A172 (cell line): ENCODE measurements at regions not wholly inside any gene's neighbourhood (a gene's known extent, or its start where the extent isn't known, plus 50 kb on each side); places are given as distances from the start of the nearest gene placed in this dataset.

ENCODE experiments used
- DNase-seq: peaks from one replicate; pipeline ENCODE4 v3.0.0-alpha.2; 2015; ENCODE audit warnings: low spot score

DNA sequence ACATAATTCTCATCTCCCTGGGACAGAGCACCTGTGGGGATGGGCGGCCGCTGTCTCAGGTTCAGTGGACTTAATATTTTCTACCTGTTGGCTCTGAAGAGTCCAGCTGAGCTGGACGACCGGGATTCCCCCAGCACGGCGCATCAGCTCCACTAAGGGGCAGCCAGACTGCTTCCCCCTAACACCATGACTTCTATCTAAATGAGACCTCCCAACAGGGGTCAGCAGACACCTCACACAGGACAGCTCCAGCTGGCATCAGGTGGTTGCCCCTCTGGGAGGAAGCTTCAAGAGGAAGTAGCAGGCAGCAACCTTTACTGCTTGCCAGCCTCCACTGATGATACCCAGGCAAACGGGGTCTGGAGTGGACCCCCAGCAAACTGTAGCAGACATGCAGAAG, 226.0 kb upstream of the DSEL start:
- no peak for DNase-seq

DNA sequence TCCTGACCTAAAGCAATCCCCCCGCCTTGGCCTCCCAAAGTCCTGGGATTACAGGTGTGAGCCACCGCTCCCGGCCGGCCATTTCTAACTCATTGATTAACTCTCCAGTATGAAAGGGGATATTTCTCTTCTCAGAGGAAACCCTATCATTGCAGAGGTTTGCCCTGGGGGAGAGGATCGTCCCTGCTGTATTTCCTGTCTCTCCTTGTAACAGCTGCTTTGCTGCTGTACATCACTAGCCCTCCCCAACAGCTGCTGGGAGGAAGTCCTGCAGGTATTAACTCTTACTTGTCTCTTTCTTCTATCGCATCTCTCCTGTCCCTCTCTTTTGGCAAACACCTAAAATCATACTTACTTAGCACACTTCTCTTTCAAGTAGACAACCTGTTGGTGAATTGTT, 219.0 kb upstream of the DSEL start:
- DNase-seq = no peak

DNA sequence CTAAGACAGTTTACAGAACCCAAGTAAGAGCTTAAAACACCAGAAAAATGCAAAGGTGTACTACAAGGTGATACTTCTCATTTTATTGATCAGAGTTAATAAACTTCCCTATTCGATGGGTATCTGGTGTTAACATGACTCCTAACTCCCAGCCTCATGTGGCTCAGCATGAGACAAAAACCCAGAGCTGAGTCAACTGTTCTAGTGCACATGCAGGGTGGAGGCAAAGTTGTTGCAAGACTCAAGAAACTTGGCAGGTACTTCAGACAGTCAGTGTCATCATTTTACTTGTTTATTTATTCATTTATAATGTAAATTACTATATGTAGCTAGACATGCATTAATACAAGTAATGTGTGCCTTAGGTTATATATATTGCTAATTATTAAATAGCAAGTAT, 216.6 kb upstream of the DSEL start:
- no peak for DNase-seq

DNA sequence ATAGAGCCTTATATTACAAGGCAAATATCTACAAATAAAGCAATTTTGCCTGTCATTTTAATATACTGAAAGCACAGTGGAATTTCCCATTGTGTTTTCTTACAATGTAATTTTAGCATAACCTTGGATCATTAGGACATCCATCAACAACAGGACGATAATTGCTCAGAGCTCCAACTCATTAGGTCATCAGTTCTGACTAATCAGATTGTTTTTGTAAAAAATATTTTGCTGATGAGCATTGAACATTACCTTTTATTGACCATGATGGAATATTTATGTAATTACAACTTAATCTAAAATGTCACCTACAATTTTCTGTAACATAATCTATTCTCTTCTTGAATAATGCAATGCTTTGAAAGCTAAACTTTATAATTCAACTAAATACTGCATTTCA, 215.3 kb upstream of the DSEL start:
- no peak for DNase-seq

DNA sequence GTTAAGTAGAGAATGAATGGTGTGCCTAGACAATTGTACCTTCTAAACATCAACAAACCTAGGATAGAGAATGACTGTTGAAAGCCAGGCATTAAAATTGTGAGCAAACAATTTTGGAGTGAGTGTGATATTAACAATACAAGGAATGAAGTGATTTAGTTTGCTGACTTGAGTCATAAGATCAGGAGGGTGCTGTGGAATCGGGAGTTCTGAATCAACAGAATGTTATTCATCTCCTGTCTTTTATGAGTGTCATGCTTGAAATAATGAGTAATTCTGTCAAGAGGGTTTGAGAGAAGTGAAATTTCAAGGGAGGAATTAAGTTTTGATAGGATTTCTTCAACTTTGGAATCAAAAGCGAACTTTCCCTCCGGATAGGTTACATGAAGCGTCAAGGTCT, 214.4 kb upstream of the DSEL start:
- DNase-seq = peak; percentile 33

DNA sequence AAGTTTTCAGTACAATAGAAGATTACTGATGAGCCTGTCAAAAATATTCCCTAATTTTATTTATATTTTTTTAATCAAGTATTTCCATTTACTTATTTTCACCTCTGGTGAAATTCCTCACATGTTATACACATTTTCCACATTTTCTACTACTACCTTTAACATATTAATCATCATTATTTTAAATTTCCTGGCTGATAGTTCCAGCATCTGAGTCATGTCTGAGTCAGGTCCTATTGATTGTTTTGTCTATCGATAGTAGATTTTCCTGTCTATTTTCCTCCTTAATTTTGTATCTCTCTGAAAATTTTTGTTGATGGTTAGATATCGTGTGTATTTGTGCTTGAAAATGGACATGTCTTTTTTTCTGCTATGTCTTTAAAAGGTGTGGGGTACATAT, 211.8 kb upstream of the DSEL start:
- DNase-seq = no peak

DNA sequence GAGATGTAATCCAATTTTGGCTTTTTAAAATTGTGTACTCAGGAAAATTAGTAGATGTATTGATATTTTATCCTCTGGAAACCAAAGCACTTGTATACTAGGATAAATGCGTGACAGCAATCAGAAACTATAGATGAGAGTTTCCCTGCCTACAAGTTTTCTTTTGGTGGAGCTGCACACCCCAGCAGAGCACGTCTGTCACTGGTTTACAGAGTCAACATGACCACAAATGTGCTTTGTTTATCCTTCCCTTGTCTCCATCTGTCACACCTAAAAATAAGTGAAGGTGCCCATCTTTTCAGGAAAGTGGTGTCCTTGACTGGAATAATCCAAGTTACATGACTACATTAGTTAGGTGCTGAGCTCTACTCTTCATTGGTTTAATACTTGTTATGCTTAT, 210.4 kb upstream of the DSEL start:
- no peak for DNase-seq

DNA sequence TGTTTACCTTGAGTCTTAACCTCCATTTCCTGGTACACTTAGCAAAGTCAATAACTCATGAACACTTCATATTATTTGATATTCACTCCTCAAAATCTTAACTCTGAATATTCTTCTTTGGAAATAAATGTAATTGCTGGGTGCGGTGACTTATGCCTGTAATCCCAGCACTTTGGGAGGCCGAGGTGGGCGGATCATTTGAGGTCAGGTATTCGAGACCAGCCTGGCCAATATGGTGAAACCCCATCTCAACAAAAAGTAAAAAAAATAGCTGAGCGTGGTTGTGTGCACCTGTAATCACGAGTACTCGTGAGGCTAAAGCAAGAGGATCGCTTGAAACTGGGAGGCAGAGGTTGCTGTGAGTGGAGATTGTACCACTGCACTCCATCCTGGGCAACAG, 201.3 kb upstream of the DSEL start:
- no peak for DNase-seq

DNA sequence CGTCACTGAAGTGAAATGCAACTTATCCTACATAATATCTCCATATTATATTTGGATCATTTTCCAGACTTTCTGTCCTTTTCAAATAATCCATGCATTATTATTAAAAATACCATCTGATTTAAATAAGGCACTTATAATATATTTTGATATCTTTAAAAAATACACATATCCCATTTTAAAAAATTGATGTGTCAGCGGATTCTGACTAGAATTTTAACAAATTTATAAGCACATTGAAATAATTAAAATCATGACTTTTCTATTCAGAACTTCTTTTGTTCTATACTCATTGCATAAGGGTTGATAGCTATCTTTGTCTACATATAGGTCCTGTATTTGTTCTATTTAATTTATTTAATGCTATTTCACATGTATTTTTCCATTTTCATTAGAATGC, 199.0 kb upstream of the DSEL start:
- no peak for DNase-seq

DNA sequence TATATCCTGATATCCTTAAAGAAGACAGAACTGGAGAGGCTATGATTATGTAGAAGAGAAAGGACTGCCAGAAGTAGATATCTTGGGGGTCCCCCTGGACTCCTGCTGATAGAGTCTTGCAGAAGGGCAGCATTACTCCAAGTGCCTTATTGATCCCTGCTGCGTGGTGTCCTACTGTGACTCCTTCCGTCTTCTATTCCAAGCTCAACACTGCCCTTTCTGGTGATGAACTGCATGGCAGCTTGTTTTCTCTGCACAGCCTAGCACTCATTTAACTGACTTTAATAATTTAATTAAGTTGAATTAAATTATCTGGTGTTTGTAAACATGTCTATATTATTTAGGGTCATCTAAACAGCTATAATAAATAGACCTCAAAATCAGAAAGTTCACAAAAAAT, 194.1 kb upstream of the DSEL start:
- DNase-seq = no peak

DNA sequence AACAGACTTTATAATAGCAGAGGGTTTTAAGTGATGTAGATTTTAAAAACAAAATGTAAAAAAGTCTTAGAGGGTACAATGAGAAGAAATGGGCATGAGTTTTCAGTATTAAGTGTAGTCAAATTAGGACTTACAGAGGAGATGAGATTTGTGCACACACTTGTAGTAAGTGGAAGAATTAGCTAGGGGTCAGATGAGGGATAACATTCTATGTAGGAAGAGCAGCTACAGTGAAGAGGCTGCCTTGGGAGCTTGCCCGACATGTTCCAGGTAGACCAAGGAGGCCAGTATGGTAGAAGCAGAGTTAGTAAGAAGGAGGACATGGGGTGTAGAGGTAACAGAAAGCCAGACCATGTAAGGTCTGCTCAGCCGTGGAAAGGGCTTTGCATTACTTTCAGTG, 189.2 kb upstream of the DSEL start:
- no peak for DNase-seq

DNA sequence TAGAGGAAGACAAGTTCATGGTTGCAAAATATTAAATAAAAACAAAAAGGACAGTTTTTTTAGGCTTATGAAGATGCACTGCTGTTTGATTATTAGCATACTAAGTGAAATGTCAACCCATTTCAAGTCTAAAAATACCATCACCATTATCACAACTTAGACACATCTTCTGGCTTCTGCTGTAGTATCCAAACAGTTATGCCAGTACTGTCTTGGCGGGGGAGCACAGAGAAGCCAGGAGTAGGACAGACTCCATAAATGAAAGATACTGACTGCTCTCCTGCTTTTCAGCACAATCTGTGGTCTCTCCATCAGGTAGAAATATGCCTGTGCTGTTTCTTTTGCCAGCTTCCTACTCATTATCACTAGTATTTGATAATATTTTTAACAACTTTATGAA, 179.2 kb upstream of the DSEL start:
- DNase-seq = no peak

DNA sequence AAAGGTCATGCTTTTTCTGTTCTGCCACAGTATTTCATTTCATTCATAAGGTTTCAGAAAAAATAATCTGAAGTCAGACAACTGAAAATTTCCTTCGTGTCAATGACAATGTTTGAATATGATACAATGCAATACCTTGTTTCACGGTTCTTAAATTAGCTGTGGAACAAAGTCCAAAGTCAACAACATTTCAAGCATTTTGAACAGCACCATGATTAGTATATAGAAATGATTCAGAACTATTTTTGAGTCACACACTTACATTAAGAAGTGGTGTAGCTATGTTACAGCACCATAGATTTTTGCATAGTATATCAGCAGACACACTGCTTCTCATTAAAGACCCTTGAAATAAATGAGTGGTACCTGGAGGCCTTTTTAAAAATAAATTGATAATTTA, 178.3 kb upstream of the DSEL start:
- DNase-seq = no peak

DNA sequence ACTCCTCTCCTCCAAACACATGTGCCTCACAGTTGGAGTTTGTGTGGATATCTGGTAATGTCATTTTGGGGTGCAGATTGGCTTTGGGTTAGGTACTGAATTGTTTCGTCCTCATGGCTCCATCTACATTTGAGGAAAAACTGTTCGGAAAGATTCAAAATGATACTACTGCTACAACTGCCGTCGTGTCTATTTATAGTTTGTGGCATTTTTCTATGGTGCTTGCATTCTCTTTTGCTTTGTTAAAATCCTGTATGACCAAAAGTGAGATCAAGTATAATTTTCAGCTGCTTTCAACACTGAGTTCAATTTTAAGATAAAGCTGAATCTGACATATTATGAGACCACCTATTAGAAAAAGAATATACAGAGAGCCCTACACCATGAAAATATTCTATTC, 176.3 kb upstream of the DSEL start:
- no peak for DNase-seq

DNA sequence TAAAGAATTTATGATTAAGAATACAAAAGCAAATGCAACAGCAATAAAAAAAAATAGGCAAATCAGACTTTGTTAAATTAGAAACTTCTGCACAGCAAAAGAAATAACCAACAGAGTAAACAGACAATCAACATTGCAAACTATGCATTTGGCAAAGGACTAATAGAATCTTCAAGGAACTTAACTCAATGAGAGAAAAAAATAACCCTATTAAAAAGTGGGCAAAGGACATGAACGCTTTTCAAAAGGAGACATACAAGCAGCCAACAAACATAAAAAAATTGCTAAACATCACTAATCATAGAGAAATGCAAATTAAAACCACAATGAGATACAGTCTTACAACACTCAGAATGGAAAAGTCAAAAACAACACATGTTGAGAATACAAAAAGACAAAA, 166.0 kb upstream of the DSEL start:
- DNase-seq = no peak

DNA sequence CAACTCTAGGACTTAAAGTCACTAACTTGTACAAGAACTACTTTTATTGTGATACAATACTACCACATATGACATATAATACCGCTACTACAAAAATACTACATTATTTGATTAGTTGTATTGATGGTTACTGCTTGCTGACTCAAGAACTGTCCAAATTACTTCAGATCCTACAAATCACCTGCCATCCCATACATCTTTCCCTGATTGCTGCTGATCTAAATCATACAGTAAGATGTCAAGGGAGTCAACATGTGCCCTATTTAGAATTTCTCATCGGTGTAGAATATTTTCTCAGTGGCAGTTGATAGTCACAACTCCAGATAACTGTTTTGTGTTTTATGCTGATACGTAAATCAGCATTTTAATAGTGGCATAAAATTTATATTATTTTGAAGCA, 161.0 kb upstream of the DSEL start:
- no peak for DNase-seq

DNA sequence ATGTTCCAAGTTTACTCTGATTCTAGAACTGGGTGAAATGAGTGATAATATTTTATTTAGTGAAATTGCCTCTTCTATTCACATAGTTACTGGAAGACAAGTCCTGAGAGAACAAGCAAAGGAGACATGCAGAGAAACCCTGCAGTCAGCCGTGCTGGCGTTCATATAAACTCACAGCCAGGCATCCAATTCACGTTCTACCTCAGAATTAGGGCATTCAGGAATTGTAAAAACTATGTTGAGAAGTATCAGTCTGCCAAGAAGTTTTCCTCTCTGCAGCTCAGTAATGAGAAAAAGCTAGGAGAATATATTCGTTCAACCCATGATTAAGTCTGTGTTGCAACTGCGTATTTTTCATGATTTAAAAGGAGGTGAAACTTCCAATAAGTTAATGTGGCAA, 156.2 kb upstream of the DSEL start:
- no peak for DNase-seq

DNA sequence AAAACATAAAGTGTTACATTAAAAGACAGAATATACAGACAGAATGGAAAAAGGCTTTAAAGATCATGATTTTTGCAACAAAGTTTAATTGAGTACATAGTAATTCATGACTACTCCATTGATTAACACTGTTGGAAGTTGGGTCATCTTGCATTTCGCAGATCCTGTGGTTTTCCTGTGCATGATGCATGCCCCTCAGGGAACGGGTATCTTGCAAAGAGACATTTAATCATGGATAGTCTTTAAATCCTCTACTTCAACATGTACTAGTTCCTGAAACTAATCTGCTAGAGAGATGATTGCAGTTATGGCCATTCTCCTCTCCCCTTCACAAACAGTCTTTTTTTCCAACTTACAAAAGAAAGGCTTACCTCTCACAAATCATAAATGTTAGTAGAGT, 155.6 kb upstream of the DSEL start:
- DNase-seq = no peak

DNA sequence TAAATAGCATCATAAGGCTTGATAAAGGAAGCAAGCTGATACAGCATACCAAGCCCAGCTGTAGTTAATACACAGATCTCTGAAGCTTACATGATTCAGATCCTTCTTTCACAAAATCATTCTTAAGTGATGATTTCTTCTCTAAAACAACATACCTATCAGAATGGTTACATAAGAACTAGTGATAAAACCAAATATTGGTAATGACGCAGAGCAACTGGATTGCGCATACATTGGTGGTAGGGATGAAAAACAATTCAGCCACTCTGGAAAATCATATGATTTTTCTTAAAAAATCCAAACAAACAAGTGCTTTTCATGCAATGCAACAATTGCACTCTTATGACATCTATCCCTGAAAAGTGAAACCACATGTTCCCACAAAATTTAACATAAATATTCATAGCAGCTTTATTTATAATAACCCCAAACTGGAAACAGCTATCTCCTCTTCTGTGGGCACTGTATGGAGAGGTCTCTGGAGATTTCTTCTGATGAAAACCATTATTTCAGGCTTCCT, 153.6 kb upstream of the DSEL start:
- DNase-seq = no peak

DNA sequence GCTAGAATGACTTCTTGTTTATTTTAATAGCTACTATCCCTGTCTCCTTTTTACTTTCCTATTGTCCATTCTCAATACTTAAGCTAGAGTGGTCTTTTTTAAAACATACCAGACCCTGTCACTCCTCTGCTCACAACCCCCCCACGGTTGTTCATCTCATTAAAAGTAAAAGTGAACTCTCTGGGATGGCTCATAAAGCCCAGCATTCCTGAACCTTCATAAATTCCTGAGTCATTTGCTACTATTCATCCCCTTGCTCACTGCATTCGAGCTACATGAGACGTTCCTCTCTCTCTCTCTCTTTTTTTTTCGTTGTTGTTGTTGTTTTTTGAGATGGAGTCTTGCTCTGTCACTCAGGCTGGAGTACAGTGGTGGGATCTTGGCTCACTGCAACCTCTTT, 148.7 kb upstream of the DSEL start:
- peak; percentile 28 for DNase-seq

DNA sequence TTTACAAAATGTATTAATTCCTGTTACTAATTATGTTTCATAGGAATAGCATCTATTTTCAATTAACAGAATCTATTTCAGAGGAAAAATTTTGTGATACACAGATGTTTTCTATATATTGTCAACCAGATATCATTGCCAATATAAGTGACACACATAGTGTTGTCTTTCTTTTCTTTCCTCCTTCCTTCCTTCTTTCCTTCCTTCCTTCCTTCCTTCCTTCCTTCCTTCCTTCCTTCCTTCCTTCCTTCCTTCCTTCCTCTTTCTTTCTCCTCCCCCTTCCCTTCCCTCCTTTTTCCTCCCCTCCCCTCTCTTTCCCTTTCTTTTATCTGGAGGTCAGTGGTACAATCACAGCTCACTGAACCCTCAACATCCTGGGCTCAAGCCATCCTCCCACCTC, 146.5 kb upstream of the DSEL start:
- no peak for DNase-seq

DNA sequence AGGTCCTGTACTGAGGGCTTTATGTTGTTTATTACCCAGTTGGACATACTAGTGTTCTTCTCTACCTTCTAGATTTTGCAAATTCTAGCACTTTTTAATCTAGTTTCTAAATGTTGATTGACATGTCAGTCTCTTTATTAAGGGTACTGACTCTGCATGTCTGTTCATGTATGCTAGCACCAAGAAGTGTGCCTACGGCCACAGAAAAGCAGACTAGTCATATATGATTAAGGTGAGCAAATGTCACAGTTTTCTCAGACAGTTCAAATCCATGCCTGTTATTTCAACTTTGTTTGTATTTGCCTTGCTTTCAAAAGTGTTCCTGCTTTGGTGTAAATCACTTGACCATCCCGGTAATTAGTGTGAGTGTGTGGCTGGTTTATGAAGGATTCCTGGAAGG, 145.0 kb upstream of the DSEL start:
- DNase-seq = no peak

DNA sequence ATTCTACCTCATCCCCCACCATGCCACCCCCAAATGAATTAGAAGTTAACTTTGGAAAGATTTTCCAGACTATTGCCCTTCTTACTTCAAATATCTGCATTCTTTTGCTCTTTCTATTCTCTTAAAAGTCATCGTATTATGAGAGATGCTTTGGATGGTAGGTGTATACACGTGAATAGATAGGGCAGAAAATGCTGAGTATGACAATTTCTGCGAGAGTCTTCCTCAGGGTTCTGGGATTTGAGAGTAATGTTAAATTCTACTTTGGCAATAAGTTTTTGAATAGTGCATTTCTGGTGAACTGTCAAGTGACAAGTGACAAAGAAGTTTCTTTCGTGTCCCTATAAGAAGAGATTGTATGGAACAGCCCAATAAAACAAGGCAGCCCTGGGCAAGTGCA, 137.6 kb upstream of the DSEL start:
- no peak for DNase-seq

DNA sequence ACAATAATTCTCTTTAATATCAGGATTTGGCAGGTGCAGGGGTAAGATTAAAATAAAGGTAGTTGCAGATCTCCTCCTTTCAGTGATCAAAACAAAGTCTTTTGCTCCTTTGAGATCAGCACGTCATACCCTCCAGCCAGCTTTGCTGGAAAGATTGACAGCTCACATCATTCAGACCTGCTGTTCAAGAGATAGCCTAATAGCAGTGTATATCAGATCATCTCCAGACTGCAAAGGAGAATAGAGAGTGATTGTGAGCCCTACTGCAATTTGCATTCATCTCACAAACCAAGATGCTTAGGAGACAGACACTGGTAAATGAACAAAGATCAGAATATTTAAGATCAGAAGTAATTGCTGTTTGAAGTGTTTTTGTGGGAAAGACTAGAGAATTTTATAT, 135.8 kb upstream of the DSEL start:
- no peak for DNase-seq

DNA sequence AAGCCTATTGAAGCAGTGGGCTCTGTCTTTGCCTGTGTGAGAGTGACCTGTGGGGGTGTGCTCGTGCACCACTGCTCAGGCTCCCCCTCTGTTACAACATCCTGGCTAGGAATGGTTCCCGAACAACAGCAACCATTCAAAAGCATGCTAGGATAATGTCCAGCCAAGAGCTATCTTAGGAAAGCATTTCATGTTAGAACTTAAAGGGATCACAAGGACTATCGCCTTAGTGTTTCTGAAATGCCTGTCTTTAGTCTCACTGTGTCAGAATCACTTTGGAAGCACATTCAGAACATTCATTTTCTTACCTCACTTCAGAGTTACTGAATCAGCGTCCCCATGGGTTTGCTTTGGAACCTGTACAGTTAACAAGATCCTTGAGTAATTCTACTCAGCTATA, 134.9 kb upstream of the DSEL start:
- DNase-seq = no peak
